GM12874 (cell line): ENCODE measurements at regions not wholly inside any gene's neighbourhood (a gene's known extent, or its start where the extent isn't known, plus 50 kb on each side); places are given as distances from the start of the nearest gene placed in this dataset.

Source experiments
- TF ChIP-seq, protein P1 (sequence below): IDR thresholded peaks from 2 replicates; pipeline ENCODE4 v1.5.1; 2011; ENCODE audit warnings: low read depth, mild to moderate bottlenecking, control low read depth, low read length, moderate library complexity; ENCODE audit not compliant: insufficient read depth

DNA sequence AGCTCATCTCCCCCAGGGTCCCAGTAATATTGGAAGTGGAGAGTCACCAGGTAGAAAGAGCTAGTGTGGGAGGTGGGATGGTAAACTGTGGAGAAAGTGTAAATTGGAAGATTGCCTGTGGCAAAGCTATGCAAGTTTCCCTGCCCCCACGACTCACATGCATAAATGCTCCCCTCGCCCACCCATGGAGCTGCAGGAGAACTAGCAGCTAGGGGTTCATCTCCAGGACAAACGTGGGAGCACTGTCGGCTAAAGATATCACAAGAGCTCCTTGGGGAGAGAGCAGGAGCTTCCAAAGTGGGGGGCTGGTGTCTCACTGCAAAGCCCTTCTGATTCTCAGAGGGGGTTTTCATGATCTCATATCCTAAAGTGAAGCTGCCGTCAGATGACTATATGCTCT is 91.4 kb upstream of the PLCL2 start:
- TF ChIP-seq, protein P1, sequence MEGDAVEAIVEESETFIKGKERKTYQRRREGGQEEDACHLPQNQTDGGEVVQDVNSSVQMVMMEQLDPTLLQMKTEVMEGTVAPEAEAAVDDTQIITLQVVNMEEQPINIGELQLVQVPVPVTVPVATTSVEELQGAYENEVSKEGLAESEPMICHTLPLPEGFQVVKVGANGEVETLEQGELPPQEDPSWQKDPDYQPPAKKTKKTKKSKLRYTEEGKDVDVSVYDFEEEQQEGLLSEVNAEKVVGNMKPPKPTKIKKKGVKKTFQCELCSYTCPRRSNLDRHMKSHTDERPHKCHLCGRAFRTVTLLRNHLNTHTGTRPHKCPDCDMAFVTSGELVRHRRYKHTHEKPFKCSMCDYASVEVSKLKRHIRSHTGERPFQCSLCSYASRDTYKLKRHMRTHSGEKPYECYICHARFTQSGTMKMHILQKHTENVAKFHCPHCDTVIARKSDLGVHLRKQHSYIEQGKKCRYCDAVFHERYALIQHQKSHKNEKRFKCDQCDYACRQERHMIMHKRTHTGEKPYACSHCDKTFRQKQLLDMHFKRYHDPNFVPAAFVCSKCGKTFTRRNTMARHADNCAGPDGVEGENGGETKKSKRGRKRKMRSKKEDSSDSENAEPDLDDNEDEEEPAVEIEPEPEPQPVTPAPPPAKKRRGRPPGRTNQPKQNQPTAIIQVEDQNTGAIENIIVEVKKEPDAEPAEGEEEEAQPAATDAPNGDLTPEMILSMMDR: no peak

DNA sequence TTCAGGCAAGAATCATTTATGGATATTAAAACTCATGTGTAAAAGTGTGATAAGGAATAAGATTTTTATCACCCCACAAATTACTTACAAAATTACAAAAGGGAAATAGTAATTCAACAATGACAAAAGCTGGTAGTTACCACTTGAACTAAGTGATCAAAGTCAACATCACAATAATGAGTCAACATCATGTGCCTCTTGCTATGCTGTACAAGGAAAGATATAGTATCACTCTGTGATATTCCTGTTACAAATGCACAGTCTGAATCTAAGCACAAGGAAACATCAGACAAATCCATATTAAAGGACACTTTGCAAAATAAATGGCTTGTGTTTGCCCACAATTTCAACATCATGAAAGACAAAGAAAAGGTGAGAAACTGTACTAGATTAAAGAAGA is 90.5 kb upstream of the PLCL2 start:
- TF ChIP-seq, protein P1: no peak

DNA sequence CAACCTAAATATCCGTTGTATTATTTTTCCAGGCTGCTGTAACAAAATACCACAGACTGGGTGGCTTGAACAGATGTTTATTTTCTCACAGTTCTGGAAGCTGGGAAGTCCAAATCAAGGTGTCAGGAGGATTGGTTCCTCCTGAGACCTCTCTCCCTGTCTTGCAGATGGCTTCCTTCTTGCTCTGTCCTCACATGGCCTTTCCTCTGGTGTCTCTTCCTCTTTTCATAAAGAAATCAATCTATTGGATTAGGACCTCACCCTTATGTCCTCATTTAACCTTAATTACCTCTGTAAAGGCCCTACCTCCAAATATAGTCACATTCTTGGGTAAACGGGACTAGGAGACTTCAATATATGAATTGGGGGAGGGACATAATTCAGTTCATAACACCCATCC is 89.2 kb upstream of the PLCL2 start:
- TF ChIP-seq, protein P1: no peak

DNA sequence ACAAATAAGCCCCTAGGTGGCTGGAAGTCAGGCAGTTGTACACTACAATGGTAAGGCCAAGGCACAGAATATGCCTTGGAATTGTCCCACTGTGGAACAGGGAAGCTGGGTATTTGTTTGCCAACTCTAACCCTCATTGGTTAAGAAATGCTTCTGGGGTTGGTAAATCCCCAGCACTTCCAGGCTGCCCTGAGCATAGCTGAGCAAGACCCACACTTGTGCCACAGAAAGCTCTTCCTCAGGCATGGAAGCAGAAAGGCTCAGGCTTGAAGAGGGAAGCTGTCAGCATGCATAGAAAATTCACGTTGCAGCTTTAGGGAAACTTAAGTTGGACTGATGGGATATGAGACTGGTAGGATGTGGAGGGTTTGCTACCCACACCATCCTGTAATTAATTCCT is 86.9 kb upstream of the PLCL2 start:
- TF ChIP-seq, protein P1: no peak

DNA sequence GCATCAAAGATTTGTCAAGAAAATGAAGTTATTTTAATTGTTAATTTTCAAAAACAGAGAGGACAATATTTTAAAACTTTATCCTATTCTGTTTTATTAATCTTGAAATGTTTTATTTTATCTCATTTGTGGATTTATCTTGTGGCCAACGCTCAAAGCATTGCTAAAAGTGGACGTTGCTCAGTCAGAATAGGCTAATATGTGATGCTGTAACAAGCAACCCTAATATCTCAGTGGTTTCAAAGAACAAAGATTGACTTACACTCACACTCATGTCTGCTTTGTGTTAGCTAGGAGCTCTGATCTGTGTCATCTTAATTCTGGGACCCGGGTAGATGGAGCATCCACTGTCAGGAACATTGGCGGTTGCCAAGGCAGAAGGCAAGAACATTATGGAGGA is 86.0 kb upstream of the PLCL2 start:
- TF ChIP-seq, protein P1: no peak

DNA sequence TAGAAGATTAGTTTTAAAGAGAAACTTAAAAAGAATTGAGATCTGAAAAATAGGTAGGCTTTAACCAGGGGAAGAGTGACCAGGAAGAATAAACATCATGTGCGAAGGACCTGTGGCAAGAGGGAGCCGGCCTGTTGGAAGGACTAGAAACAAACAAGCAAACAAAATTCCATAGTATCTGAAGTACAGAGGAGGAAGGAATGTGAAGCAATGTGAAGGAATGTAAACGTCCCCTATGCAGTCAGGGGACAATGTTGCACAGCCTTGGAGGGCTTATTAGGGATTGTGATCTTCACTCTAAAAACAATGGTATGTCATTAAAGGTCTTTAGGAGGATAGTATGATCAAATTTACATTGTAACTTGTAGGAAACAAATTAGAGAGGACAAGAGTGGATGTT is 84.4 kb upstream of the PLCL2 start:
- TF ChIP-seq, protein P1: no peak

DNA sequence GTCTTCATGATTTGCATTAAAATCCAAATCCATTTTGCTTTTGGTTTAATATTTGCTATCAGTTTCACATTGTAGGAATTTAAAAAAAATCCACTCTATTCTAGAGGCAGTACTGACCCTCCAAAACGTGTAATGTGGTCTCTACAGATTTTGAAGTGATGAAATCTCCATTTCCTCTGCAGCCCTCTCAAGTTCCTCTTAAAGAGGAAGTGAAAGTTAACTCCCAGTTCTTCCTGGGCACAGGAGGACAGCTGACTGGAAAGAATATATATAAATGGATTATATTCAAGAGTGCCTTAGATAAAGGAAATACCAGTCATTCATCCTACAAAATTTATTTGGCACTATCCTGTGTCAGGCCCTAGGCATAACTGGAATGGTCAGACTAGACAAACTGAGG is 83.5 kb upstream of the PLCL2 start:
- TF ChIP-seq, protein P1: no peak

DNA sequence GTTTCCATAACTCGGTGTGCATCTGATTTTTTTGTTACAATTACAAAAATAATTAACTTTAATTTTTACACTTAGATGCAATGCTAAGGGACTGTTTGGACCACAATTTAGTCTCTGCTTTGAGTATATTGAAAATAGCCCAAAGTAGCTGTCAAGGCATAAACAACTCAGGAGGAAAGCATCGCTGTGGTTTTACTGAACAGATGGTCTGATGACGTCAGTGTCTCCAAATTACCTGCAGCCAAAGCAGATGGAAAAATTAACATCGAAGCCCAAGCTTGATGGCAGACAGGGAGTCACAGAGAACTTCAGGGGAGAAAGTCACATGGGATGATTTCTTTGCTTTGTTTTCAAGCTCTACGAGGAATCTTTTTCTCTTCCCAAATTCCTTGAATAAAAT is 83.1 kb upstream of the PLCL2 start:
- TF ChIP-seq, protein P1: no peak
